ENCODE measurements at regions not wholly inside any gene's neighbourhood (a gene's known extent, or its start where the extent isn't known, plus 50 kb on each side); places are given as distances from the start of the nearest gene placed in this dataset.

GRCh38 chr13:111573801-111574200, 253.4 kb downstream of the TEX29 start:
- Mint-ChIP-seq H3K4me3 (no peak overlapping the region), H3K27ac (no peak overlapping the region), H3K27me3 (peaks cover 0 to 14% (median 5%) of the 10 kb centered on the region in 5 donors), H3K4me1 (no peaks in the 10 kb centered on the region), H3K36me3 (peaks cover 0 to 8% (median 3%) of the 10 kb centered on the region in 5 donors), H3K9me3 (peaks cover 9 to 32% (median 17%) of the 10 kb centered on the region in 11 donors)
- ATAC-seq (no peak), DNase-seq (no peak)
- peaks cover 0 to 24% (median 0%) of the 10 kb centered on the region in 3 experiments for H3K9me3 ChIP-seq (ENCODE audit: control insufficient read depth in 2 of 3, low read length in 3 of 3)
- ChIA-PET POLR2A (no interaction called here), CTCF (no interaction called here)
- no peaks in the 10 kb centered on the region for H3K27me3 ChIP-seq (ENCODE audit: control insufficient read depth in 2 of 2, insufficient read depth in 2 of 2, low read length in 2 of 2)
- H3K36me3 ChIP-seq (ENCODE audit: control insufficient read depth in 2 of 3, insufficient read depth in 3 of 3, low read length in 3 of 3) = no peaks in the 10 kb centered on the region
- no peak overlapping the region for H3K27ac ChIP-seq (ENCODE audit: low read depth, low read length)
- no peaks in the 10 kb centered on the region for H3K4me1 ChIP-seq (ENCODE audit: control insufficient read depth in 2 of 2, insufficient read depth in 2 of 2, low read length in 2 of 2)
- intact Hi-C loops (cut with micrococcal nuclease) = no loop called here
- no peak overlapping the region for H3K4me3 ChIP-seq (ENCODE audit: low read length)

GRCh38 chr13:111575276-111575675, 254.8 kb downstream of the TEX29 start:
- H3K36me3 ChIP-seq (ENCODE audit: control insufficient read depth in 2 of 3, insufficient read depth in 3 of 3, low read length in 3 of 3) = no peaks in the 10 kb centered on the region
- intact Hi-C loops (cut with micrococcal nuclease) = no loop called here
- H3K9me3 Mint-ChIP-seq = peaks cover 7 to 27% (median 14%) of the 10 kb centered on the region in 11 donors
- peaks cover 0 to 8% (median 3%) of the 10 kb centered on the region in 5 donors for H3K36me3 Mint-ChIP-seq
- peaks cover 0 to 27% (median 0%) of the 10 kb centered on the region in 3 experiments for H3K9me3 ChIP-seq (ENCODE audit: control insufficient read depth in 2 of 3, low read length in 3 of 3)
- no peak overlapping the region for H3K27ac ChIP-seq (ENCODE audit: low read depth, low read length)
- ChIA-PET POLR2A (no interaction called here), CTCF (no interaction called here)
- H3K4me3 Mint-ChIP-seq = no peak overlapping the region
- H3K4me3 ChIP-seq (ENCODE audit: low read length) = no peak overlapping the region
- ATAC-seq (no peak), DNase-seq (no peak)
- no peak overlapping the region for H3K27ac Mint-ChIP-seq
- H3K4me1 Mint-ChIP-seq = no peaks in the 10 kb centered on the region
- H3K27me3 ChIP-seq (ENCODE audit: control insufficient read depth in 2 of 2, insufficient read depth in 2 of 2, low read length in 2 of 2) = no peaks in the 10 kb centered on the region
- peaks cover 0 to 11% (median 0%) of the 10 kb centered on the region in 5 donors for H3K27me3 Mint-ChIP-seq
- H3K4me1 ChIP-seq (ENCODE audit: control insufficient read depth in 2 of 2, insufficient read depth in 2 of 2, low read length in 2 of 2) = no peaks in the 10 kb centered on the region

GRCh38 chr13:111575719-111576118, 255.3 kb downstream of the TEX29 start:
- ChIA-PET POLR2A (no interaction called here), CTCF (no interaction called here)
- Histone ChIP-seq H3K27me3 (ENCODE audit: control insufficient read depth in 2 of 2, insufficient read depth in 2 of 2, low read length in 2 of 2) (no peaks in the 10 kb centered on the region), H3K4me1 (ENCODE audit: control insufficient read depth in 2 of 2, insufficient read depth in 2 of 2, low read length in 2 of 2) (no peaks in the 10 kb centered on the region), H3K27ac (ENCODE audit: low read depth, low read length) (no peak overlapping the region), H3K36me3 (ENCODE audit: control insufficient read depth in 2 of 3, insufficient read depth in 3 of 3, low read length in 3 of 3) (no peaks in the 10 kb centered on the region), H3K4me3 (ENCODE audit: low read length) (no peak overlapping the region), H3K9me3 (ENCODE audit: control insufficient read depth in 2 of 3, low read length in 3 of 3) (peaks cover 0 to 27% (median 0%) of the 10 kb centered on the region in 3 experiments)
- intact Hi-C loops (cut with micrococcal nuclease) = no loop called here
- ATAC-seq = no peak
- no peaks in the 10 kb centered on the region for H3K4me1 Mint-ChIP-seq
- peaks cover 7 to 27% (median 14%) of the 10 kb centered on the region in 11 donors for H3K9me3 Mint-ChIP-seq
- peaks cover 0 to 11% (median 0%) of the 10 kb centered on the region in 5 donors for H3K27me3 Mint-ChIP-seq
- no peak overlapping the region for H3K27ac Mint-ChIP-seq
- peaks cover 0 to 8% (median 3%) of the 10 kb centered on the region in 5 donors for H3K36me3 Mint-ChIP-seq
- DNase-seq = no peak
- H3K4me3 Mint-ChIP-seq = no peak overlapping the region

GRCh38 chr13:111577208-111577828, 256.9 kb downstream of the TEX29 start:
- ATAC-seq = no peak
- ChIA-PET CTCF (no interaction called here), POLR2A (no interaction called here)
- Histone ChIP-seq H3K27ac (ENCODE audit: low read depth, low read length) (no peak overlapping the region), H3K27me3 (ENCODE audit: control insufficient read depth in 2 of 2, insufficient read depth in 2 of 2, low read length in 2 of 2) (no peaks in the 10 kb centered on the region), H3K9me3 (ENCODE audit: control insufficient read depth in 2 of 3, low read length in 3 of 3) (peaks cover 0 to 27% (median 0%) of the 10 kb centered on the region in 3 experiments), H3K4me1 (ENCODE audit: control insufficient read depth in 2 of 2, insufficient read depth in 2 of 2, low read length in 2 of 2) (no peaks in the 10 kb centered on the region), H3K36me3 (ENCODE audit: control insufficient read depth in 2 of 3, insufficient read depth in 3 of 3, low read length in 3 of 3) (no peaks in the 10 kb centered on the region), H3K4me3 (ENCODE audit: low read length) (no peak overlapping the region)
- intact Hi-C loops (cut with micrococcal nuclease) = no loop called here
- no peak overlapping the region for H3K27ac Mint-ChIP-seq
- peaks cover 7 to 37% (median 14%) of the 10 kb centered on the region in 11 donors for H3K9me3 Mint-ChIP-seq
- no peaks in the 10 kb centered on the region for H3K4me1 Mint-ChIP-seq
- peaks cover 0 to 8% (median 3%) of the 10 kb centered on the region in 5 donors for H3K36me3 Mint-ChIP-seq
- H3K27me3 Mint-ChIP-seq = peaks cover 0 to 11% (median 0%) of the 10 kb centered on the region in 5 donors
- no peak for DNase-seq
- no peak overlapping the region for H3K4me3 Mint-ChIP-seq

GRCh38 chr13:111577956-111578605, 257.6 kb downstream of the TEX29 start:
- H3K27me3 ChIP-seq (ENCODE audit: control insufficient read depth in 2 of 2, insufficient read depth in 2 of 2, low read length in 2 of 2) = no peaks in the 10 kb centered on the region
- H3K9me3 Mint-ChIP-seq = peaks cover 7 to 38% (median 13%) of the 10 kb centered on the region in 11 donors
- no peak overlapping the region for H3K27ac Mint-ChIP-seq
- intact Hi-C loops (cut with micrococcal nuclease) = no loop called here
- H3K4me1 ChIP-seq (ENCODE audit: control insufficient read depth in 2 of 2, insufficient read depth in 2 of 2, low read length in 2 of 2) = no peaks in the 10 kb centered on the region
- no peak overlapping the region for H3K4me3 ChIP-seq (ENCODE audit: low read length)
- no peaks in the 10 kb centered on the region for H3K36me3 ChIP-seq (ENCODE audit: control insufficient read depth in 2 of 3, insufficient read depth in 3 of 3, low read length in 3 of 3)
- H3K36me3 Mint-ChIP-seq = peaks cover 0 to 8% (median 3%) of the 10 kb centered on the region in 5 donors
- CTCF ChIA-PET = no interaction called here
- peaks cover 0 to 11% (median 2%) of the 10 kb centered on the region in 5 donors for H3K27me3 Mint-ChIP-seq
- H3K9me3 ChIP-seq (ENCODE audit: control insufficient read depth in 2 of 3, low read length in 3 of 3) = peaks cover 0 to 26% (median 0%) of the 10 kb centered on the region in 3 experiments
- ATAC-seq = no peak
- no peak overlapping the region for H3K4me3 Mint-ChIP-seq
- no peak for DNase-seq
- POLR2A ChIA-PET = no interaction called here
- no peaks in the 10 kb centered on the region for H3K4me1 Mint-ChIP-seq
- no peak overlapping the region for H3K27ac ChIP-seq (ENCODE audit: low read depth, low read length)

DNA sequence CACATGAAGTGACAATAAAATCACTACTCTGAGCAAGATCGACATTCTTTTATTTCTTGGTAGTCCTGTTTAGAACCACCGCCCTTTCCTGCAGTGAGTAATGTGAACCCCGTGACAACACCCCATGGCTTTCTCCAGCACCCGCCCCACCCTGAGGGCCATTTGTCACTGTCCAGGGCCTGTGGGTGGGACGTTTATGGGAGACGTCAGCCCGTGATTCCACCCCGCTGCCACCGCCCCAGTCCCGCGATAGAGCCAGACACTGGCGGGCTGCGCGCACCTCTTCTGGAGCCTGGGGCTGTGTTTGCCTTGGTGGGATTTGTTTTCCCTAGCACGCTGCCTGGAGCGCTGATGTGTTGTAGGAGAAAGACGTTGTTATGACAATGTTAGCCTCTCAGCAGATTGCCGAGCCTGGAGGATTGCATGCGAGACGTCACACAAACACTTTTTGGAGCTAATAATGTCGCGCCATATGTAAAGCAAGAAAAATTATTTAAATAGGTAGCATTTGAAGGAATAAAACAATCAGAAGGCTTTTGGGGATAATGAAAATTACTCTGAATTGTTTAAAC, 263.7 kb downstream of the TEX29 start:
- CTCF ChIA-PET = no interaction called here
- Mint-ChIP-seq H3K27ac (no peak overlapping the region), H3K4me3 (no peak overlapping the region), H3K4me1 (no peaks in the 10 kb centered on the region), H3K27me3 (peaks cover 0 to 9% (median 6%) of the 10 kb centered on the region in 5 donors), H3K36me3 (no peaks in the 10 kb centered on the region), H3K9me3 (peaks cover 0 to 13% (median 2%) of the 10 kb centered on the region in 11 donors)
- Histone ChIP-seq H3K27ac (ENCODE audit: low read depth, low read length) (no peak overlapping the region), H3K4me3 (ENCODE audit: low read length) (no peak overlapping the region), H3K27me3 (ENCODE audit: control insufficient read depth in 2 of 2, insufficient read depth in 2 of 2, low read length in 2 of 2) (no peaks in the 10 kb centered on the region), H3K4me1 (ENCODE audit: control insufficient read depth in 2 of 2, insufficient read depth in 2 of 2, low read length in 2 of 2) (no peaks in the 10 kb centered on the region), H3K36me3 (ENCODE audit: control insufficient read depth in 2 of 3, insufficient read depth in 3 of 3, low read length in 3 of 3) (no peaks in the 10 kb centered on the region), H3K9me3 (ENCODE audit: control insufficient read depth in 2 of 3, low read length in 3 of 3) (peaks cover 0 to 3% (median 0%) of the 10 kb centered on the region in 3 experiments)
- no peak for ATAC-seq
- POLR2A ChIA-PET = no interaction called here
- intact Hi-C loops (cut with micrococcal nuclease) = no loop called here
- DNase-seq = no peak
